Heart right ventricle (tissue), 16 donors: ENCODE measurements at regions not wholly inside any gene's neighbourhood (a gene's known extent, or its start where the extent isn't known, plus 50 kb on each side); places are given as distances from the start of the nearest gene placed in this dataset.

Source experiments
- ATAC-seq, 8 donors: fragments of 200-7000 bp; cut with Tn5 transposase; one replicate each; pipeline ENCODE4 v1.9.1; 2020; ENCODE audit warnings: mild to moderate bottlenecking in 8 of 8, moderate library complexity in 8 of 8, moderate number of reproducible peaks in 1 of 8
- DNase-seq, 2 donors: peaks; one replicate each; pipeline ENCODE4 v3.0.0-alpha.2; 2020
- H3K27ac ChIP-seq, 10 donors: fragments of 200-600 bp; sonication (generic) in 2 of 10; one replicate each; pipeline versions ENCODE4 v1.5.0 to v1.8.0; 2020 to 2022; ENCODE audit warnings: mild to moderate bottlenecking in 3 of 10
- H3K27me3 ChIP-seq, 7 donors: fragments of 200-600 bp; one replicate each; pipeline ENCODE4 v1.8.0; 2021 to 2022; ENCODE audit warnings: mild to moderate bottlenecking in 2 of 7
- H3K36me3 ChIP-seq, 9 donors: fragments of 200-600 bp; sonication (generic) in 1 of 9; one replicate each; pipeline versions ENCODE4 v1.5.0 to v1.8.0; 2020 to 2022; ENCODE audit warnings: mild to moderate bottlenecking in 2 of 9
- H3K4me1 ChIP-seq, 9 donors: fragments of 200-600 bp; sonication (generic) in 1 of 9; one replicate each; pipeline versions ENCODE4 v1.5.0 to v1.8.0; 2020 to 2022; ENCODE audit warnings: mild to moderate bottlenecking in 4 of 9
- H3K4me3 ChIP-seq, 10 donors: fragments of 200-600 bp; sonication (generic) in 2 of 10; one replicate each; pipeline versions ENCODE4 v1.5.0 to v1.8.0; 2020 to 2022; ENCODE audit warnings: mild to moderate bottlenecking in 7 of 10, moderate library complexity in 2 of 10
- H3K9me3 ChIP-seq, 11 donors: fragments of 200-600 bp in 10 of 11; sonication (generic) in 2 of 11; one replicate each; pipeline versions ENCODE4 v1.5.0 to v1.8.0; 2013 to 2022; ENCODE audit warnings: mild to moderate bottlenecking in 2 of 11, control low read depth in 1 of 11, moderate library complexity in 1 of 11
- WGBS, 2 donors: extraction: QIAGEN DNeasy Blood & Tissue Kit; methylation state at CpG; one replicate each; pipeline ENCODE4 v1.1.7; 2013; ENCODE audit warnings: inconsistent platforms in 1 of 2; 5-methylcytosine and 5-hydroxymethylcytosine counted together
- intact Hi-C, 10 donors: fragments of 100-400 bp; cut with DNase I; formaldehyde crosslinking; loops; one replicate each; pipeline versions ENCODE4 v1.11.1 to v1.14.2; 2022
- TF ChIP-seq, protein P1 (sequence below), 9 donors: fragments of 200-600 bp; sonication (generic) in 2 of 9; IDR thresholded peaks; one replicate each; pipeline versions ENCODE4 v1.5.0 to v1.8.0; 2021 to 2022; ENCODE audit warnings: antibody characterized with exemption in 9 of 9, mild to moderate bottlenecking in 5 of 9, moderate library complexity in 1 of 9
- donor health status: Arrhythmogenic right ventricular cardiomyopathy.
- donor health status: ischemic (EF 13 %, LVEDD 7.1; RV severe dilation, severe dysfunction).
- donor health status: healthy with polysubstance abuse.
- donor health status: DM: no; HTN: yes; CAD: no.
- donor health status: DM: no; HTN: no; CAD: no.
- donor health status: ischemic (EF 25% LVEDD 6.9; RV normal size, moderate dysfunction).
- donor health status: ischemic (EF 25% LVEDD 5.7; RV mildly dilated, moderate dysfunction).
- donor health status: healthy.
- donor health status: DM: yes; HTN: yes; CAD: no.
- donor health status: Ischemic cardiomyopathy.
- donor health status: ischemic (EF 35%, LVEDD 5.7; RV mildly dilated, moderate dysfunction).
- donor health status: nonischemic (EF 11% LVEDD 7.7; RV severe dilation, severe dysfunction).
- donor health status: DM: yes; HTN: yes; CAD: no.
- donor health status: PGD.
- donor health status: ischemic (EF 29% LVEDD 5.4; RV normal size, mild dysfunction).
- donor health status: nonischemic (EF 23%, LVEDD 6.1; RV moderate dilation, normal function).

GRCh38 chr10:117616179-117616578 lies 73.6 kb downstream of the EMX2 start:
- Histone ChIP-seq H3K4me1 (no peaks in the 10 kb centered on the region), H3K4me3 (no peak overlapping the region), H3K27me3 (peaks cover 0 to 22% (median 12%) of the 10 kb centered on the region in 7 donors), H3K36me3 (no peaks in the 10 kb centered on the region), H3K27ac (no peak overlapping the region), H3K9me3 (no peaks in the 10 kb centered on the region)
- intact Hi-C loops, result no loop called here
- WGBS, 2 donors, result 64 to 70% methylated on average over 9 of the region's 9 CpGs
- ATAC-seq (no peak), DNase-seq (no peak)
- TF ChIP-seq, protein P1, sequence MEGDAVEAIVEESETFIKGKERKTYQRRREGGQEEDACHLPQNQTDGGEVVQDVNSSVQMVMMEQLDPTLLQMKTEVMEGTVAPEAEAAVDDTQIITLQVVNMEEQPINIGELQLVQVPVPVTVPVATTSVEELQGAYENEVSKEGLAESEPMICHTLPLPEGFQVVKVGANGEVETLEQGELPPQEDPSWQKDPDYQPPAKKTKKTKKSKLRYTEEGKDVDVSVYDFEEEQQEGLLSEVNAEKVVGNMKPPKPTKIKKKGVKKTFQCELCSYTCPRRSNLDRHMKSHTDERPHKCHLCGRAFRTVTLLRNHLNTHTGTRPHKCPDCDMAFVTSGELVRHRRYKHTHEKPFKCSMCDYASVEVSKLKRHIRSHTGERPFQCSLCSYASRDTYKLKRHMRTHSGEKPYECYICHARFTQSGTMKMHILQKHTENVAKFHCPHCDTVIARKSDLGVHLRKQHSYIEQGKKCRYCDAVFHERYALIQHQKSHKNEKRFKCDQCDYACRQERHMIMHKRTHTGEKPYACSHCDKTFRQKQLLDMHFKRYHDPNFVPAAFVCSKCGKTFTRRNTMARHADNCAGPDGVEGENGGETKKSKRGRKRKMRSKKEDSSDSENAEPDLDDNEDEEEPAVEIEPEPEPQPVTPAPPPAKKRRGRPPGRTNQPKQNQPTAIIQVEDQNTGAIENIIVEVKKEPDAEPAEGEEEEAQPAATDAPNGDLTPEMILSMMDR (IDR thresholded peaks at IDR 0.05), result no peak

- intact Hi-C loops, result no loop called here
- Histone ChIP-seq H3K9me3 (no peaks in the 10 kb centered on the region), H3K36me3 (no peaks in the 10 kb centered on the region), H3K27ac (no peak overlapping the region), H3K4me1 (no peaks in the 10 kb centered on the region), H3K27me3 (peaks cover 0 to 30% (median 11%) of the 10 kb centered on the region in 7 donors), H3K4me3 (no peak overlapping the region)
- ATAC-seq (no peak), DNase-seq (no peak)
- WGBS, 2 donors, result 48 to 63% methylated on average over 3 of the region's 3 CpGs
- TF ChIP-seq, protein P1 (IDR thresholded peaks at IDR 0.05), result no peak
These were observed 74.5 kb downstream of the EMX2 start for GRCh38 chr10:117617086-117617485.

DNA sequence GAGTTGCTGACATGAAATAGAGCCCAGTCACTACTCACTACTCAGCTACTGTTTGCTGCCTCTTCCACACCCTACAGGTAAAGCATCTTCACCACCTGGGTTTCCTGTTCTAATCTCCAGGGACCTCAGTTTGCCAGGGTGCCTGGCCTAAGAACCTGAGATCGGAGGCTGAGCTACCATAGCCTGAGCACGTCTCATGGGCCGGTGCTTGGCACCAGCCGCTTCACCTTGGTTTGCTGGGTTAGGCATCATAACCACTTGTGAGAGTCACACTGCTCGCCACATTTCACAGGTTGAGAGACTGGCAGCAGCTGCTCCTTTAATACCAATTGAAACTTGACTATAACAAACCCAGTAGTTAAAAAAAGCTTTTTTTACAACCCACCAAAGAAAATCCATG lies 75.1 kb downstream of the EMX2 start:
- TF ChIP-seq, protein P1 (IDR thresholded peaks at IDR 0.05), result no peak
- no peak overlapping the region for H3K27ac ChIP-seq
- WGBS, 2 donors, result 90% methylated on average over 5 of the region's 5 CpGs
- H3K4me3 ChIP-seq, result no peak overlapping the region
- H3K4me1 ChIP-seq, result no peaks in the 10 kb centered on the region
- DNase-seq, result no peak
- H3K9me3 ChIP-seq, result no peaks in the 10 kb centered on the region
- H3K36me3 ChIP-seq, result no peaks in the 10 kb centered on the region
- ATAC-seq, result no peak
- intact Hi-C loops, result no loop called here
- H3K27me3 ChIP-seq, result peaks cover 0 to 31% (median 11%) of the 10 kb centered on the region in 7 donors

- ATAC-seq (no peak), DNase-seq (no peak)
- no peaks in the 10 kb centered on the region for H3K4me1 ChIP-seq
- H3K4me3 ChIP-seq, result no peak overlapping the region
- no peaks in the 10 kb centered on the region for H3K9me3 ChIP-seq
- no peaks in the 10 kb centered on the region for H3K36me3 ChIP-seq
- H3K27me3 ChIP-seq, result peaks cover 0 to 31% (median 5%) of the 10 kb centered on the region in 7 donors
- WGBS, 2 donors, result 75 to 80% methylated on average over 7 of the region's 7 CpGs
- H3K27ac ChIP-seq, result no peak overlapping the region
- TF ChIP-seq, protein P1 (IDR thresholded peaks at IDR 0.05), result no peak
- intact Hi-C loops, result no loop called here
These were observed 76.7 kb downstream of the EMX2 start for GRCh38 chr10:117619223-117619622.
